ENCODE measurements at regions not wholly inside any gene's neighbourhood (a gene's known extent, or its start where the extent isn't known, plus 50 kb on each side); places are given as distances from the start of the nearest gene placed in this dataset.

DNA sequence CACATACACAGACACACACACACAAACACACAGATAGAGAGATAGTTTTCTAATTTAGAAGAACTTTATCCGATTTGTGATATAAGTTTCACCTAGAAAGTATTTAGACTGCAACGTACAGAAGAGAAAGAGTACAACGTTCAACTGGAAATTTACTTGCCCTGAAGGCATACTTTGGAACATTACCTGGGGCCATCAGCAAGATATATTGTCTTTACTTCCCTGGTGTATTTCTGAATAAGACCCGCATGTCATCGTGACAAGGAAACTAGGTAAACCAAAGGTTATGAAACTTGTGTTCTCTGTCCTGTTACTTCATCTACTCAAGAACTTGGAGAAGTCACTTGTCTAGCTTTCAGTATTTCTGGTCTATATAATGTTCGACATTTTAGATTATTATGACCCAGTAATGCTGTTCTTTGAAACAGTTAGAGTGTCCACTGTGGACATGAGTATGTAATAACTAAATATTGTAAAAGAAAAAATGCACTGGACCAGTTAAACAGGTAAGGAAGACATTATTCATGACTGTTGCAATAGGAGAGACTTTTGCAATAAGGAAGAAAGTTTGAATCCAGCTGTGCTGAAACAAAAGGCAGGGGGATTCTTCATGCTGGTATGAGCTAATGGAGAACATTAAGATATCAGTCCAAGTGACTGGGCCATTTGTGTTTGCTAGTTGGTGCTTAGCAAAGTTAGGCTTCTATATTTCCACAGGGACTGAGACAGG, 1791.1 kb downstream of the MAT2B start:
- no peak overlapping the region for H3K4me3 ChIP-seq (replicated peaks in 1 of 3)
- H3K27me3 ChIP-seq: no peaks in the 10 kb centered on the region
- intact Hi-C loops (cut with DNase I): no loop called here
- no peak overlapping the region for H3K27ac ChIP-seq
- no peaks in the 10 kb centered on the region for H3K9me3 ChIP-seq
- no peak for DNase-seq
- TF ChIP-seq POLR2A (IDR thresholded peaks at IDR 0.05): no peak
- TF ChIP-seq, protein P1, sequence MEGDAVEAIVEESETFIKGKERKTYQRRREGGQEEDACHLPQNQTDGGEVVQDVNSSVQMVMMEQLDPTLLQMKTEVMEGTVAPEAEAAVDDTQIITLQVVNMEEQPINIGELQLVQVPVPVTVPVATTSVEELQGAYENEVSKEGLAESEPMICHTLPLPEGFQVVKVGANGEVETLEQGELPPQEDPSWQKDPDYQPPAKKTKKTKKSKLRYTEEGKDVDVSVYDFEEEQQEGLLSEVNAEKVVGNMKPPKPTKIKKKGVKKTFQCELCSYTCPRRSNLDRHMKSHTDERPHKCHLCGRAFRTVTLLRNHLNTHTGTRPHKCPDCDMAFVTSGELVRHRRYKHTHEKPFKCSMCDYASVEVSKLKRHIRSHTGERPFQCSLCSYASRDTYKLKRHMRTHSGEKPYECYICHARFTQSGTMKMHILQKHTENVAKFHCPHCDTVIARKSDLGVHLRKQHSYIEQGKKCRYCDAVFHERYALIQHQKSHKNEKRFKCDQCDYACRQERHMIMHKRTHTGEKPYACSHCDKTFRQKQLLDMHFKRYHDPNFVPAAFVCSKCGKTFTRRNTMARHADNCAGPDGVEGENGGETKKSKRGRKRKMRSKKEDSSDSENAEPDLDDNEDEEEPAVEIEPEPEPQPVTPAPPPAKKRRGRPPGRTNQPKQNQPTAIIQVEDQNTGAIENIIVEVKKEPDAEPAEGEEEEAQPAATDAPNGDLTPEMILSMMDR (IDR thresholded peaks at IDR 0.05): no peak
- WGBS, 2 donors: 89 to 91% methylated on average over 6 of the region's 6 CpGs
- no peaks in the 10 kb centered on the region for H3K4me1 ChIP-seq
- H3K36me3 ChIP-seq: no peaks in the 10 kb centered on the region

DNA sequence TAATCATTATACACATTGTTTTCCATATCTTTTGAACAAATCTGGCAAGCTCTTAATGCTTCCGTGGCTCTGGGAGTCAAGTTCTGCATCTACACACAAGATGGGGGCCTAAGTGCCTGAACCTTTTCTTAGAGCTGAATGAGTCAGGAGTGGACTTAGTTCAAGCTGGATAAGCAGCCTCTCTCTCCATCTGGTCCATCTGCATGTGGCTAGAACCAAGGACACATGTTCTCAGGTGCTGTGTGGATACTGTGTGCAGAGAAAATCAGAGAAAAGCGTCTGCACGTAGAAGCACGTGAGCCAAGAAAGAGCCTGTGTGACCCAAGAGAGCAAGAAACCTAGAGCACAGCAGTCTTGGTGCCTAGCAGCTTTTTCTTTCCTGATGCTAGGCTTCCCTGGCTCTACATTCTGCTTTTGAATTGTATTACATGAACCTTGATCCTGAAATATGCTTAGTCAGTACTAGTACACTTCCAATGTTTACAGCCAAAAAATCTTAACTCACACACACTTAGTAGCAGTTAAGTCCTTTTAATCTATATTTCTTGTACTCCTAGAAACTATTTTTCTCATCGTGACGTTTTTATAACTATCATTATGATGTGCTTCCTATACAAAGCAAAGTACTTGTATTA, 1798.9 kb downstream of the MAT2B start:
- Histone ChIP-seq H3K9me3 (no peaks in the 10 kb centered on the region), H3K27ac (no peak overlapping the region), H3K4me3 (replicated peaks in 1 of 3) (no peak overlapping the region), H3K36me3 (no peaks in the 10 kb centered on the region), H3K27me3 (no peaks in the 10 kb centered on the region), H3K4me1 (no peaks in the 10 kb centered on the region)
- no peak for DNase-seq
- WGBS, 2 donors: 78 to 79% methylated on average over 6 of the region's 6 CpGs
- TF ChIP-seq POLR2A (IDR thresholded peaks at IDR 0.05): no peak
- TF ChIP-seq, protein P1 (IDR thresholded peaks at IDR 0.05): no peak
- intact Hi-C loops (cut with DNase I): no loop called here

DNA sequence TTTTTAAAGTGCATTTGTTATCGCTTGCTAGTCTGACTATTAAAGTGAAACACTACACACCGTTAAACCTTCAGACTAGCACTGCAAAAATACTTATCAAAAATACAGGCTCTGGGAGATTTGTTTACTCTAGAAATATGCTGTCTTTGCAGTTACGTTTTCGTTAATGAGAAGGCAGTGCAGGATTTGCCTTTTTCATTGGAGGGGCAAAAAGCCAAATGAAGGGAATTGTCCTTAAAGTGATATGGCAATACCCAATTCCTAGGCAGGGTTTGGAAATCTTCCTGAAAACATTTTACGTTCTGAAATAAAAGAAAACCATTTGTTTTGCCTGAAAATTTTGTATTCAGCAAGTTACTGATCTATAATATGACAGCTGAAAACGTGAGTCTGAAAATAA, 1800.2 kb downstream of the MAT2B start:
- 50 to 52% methylated on average over 6 of the region's 6 CpGs for WGBS, 2 donors
- no peak overlapping the region for H3K4me3 ChIP-seq (replicated peaks in 1 of 3)
- intact Hi-C loops (cut with DNase I): no loop called here

DNA sequence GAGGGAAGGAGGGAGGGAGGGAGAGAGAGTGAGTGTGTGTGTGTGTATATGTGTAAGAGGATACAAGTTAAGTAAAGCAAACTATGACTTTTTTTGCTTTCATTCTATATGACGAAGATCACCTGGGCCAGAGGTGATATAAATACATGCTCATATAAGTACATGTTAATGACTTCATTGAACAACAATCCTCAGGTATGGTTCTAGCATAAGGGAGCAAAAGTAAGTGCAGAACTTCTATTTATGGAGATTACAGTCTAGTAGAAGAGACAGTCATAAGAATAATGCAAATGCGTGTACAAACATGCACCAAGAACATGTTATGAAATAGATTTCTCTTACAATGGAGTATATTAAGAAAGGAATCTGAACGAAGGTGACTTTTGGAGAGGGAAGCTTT, 1804.0 kb downstream of the MAT2B start:
- Histone ChIP-seq H3K4me1 (no peaks in the 10 kb centered on the region), H3K36me3 (no peaks in the 10 kb centered on the region), H3K27me3 (no peaks in the 10 kb centered on the region), H3K4me3 (replicated peaks in 1 of 3) (no peak overlapping the region), H3K27ac (no peak overlapping the region), H3K9me3 (no peaks in the 10 kb centered on the region)
- DNase-seq: no peak
- TF ChIP-seq POLR2A (IDR thresholded peaks at IDR 0.05): no peak
- TF ChIP-seq, protein P1 (IDR thresholded peaks at IDR 0.05): no peak
- intact Hi-C loops (cut with DNase I): no loop called here
- WGBS, 2 donors: 87 to 89% methylated on average over 3 of the region's 3 CpGs

More for the DNA sequence above, 1800.2 kb downstream of the MAT2B start:
- TF ChIP-seq, protein P1 (IDR thresholded peaks at IDR 0.05): no peak
- TF ChIP-seq POLR2A (IDR thresholded peaks at IDR 0.05): no peak
- Histone ChIP-seq H3K27ac (no peak overlapping the region), H3K27me3 (no peaks in the 10 kb centered on the region), H3K9me3 (no peaks in the 10 kb centered on the region), H3K4me1 (no peaks in the 10 kb centered on the region), H3K36me3 (no peaks in the 10 kb centered on the region)
- DNase-seq: no peak

DNA sequence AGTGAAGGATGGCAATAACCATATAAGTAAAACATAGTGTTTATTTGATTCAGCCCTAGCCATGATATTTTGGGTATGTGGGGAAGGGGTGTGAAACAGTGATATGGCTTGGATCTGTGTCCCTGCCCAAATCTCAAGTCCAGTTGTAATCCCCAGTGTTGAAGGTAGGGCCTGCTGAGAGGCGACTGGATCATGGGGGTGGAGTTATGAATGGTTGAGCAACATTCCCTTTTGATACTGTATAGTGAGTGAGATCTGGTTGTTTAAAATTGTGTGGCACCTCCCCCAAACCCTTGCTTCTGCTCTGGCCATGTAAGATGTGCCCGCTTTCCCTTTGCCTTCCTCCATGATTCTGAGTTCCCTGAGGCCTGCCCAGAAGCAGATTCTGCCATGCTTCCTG, 1804.6 kb downstream of the MAT2B start:
- 83 to 92% methylated on average over 2 of the region's 2 CpGs for WGBS, 2 donors
- H3K4me3 ChIP-seq (replicated peaks in 1 of 3): no peak overlapping the region
- no peaks in the 10 kb centered on the region for H3K36me3 ChIP-seq
- H3K27me3 ChIP-seq: no peaks in the 10 kb centered on the region
- H3K9me3 ChIP-seq: no peaks in the 10 kb centered on the region
- intact Hi-C loops (cut with DNase I): no loop called here
- no peak overlapping the region for H3K27ac ChIP-seq
- H3K4me1 ChIP-seq: no peaks in the 10 kb centered on the region
- no peak for TF ChIP-seq POLR2A (IDR thresholded peaks at IDR 0.05)
- TF ChIP-seq, protein P1 (IDR thresholded peaks at IDR 0.05): no peak
- DNase-seq: no peak

Measured in thyroid gland (tissue), 4 donors.